Mucosa of stomach (tissue), 1 donor: ENCODE measurements at regions not wholly inside any gene's neighbourhood (a gene's known extent, or its start where the extent isn't known, plus 50 kb on each side); places are given as distances from the start of the nearest gene placed in this dataset.

Experiments
- H3K27me3 ChIP-seq: one replicate; pipeline ENCODE4 v1.7.0; 2013; ENCODE audit warnings: mild to moderate bottlenecking, low read length; ENCODE audit not compliant: control insufficient read depth, insufficient read depth
- H3K36me3 ChIP-seq: one replicate; pipeline ENCODE4 v1.7.0; 2013; ENCODE audit warnings: low read length; ENCODE audit not compliant: control insufficient read depth, insufficient read depth
- H3K4me1 ChIP-seq: one replicate; pipeline ENCODE4 v1.7.0; 2013; ENCODE audit warnings: mild to moderate bottlenecking, low read length; ENCODE audit not compliant: control insufficient read depth, insufficient read depth
- H3K4me3 ChIP-seq: one replicate; pipeline ENCODE4 v1.7.0; 2013; ENCODE audit warnings: low read length
- H3K9ac ChIP-seq: one replicate; pipeline ENCODE4 v1.7.0; 2013; ENCODE audit warnings: mild to moderate bottlenecking, low read length, moderate library complexity
- H3K9me3 ChIP-seq: one replicate; pipeline ENCODE4 v1.7.0; 2013; ENCODE audit warnings: mild to moderate bottlenecking, low read length, moderate library complexity; ENCODE audit not compliant: control insufficient read depth
- donor health status: Pancreatic carcinoma.

GRCh38 chr2:8623576-8623957, 58.3 kb upstream of the ID2 start:
- H3K36me3 ChIP-seq, result no peaks in the 10 kb centered on the region
- H3K27me3 ChIP-seq, result no peaks in the 10 kb centered on the region
- H3K9ac ChIP-seq, result no peak overlapping the region
- H3K9me3 ChIP-seq, result no peaks in the 10 kb centered on the region
- peaks cover 32% of the 10 kb centered on the region for H3K4me1 ChIP-seq
- H3K4me3 ChIP-seq, result no peak overlapping the region

GRCh38 chr2:8623958-8624591, 57.8 kb upstream of the ID2 start:
- peaks cover 36% of the 10 kb centered on the region for H3K4me1 ChIP-seq
- H3K27me3 ChIP-seq, result no peaks in the 10 kb centered on the region

DNA sequence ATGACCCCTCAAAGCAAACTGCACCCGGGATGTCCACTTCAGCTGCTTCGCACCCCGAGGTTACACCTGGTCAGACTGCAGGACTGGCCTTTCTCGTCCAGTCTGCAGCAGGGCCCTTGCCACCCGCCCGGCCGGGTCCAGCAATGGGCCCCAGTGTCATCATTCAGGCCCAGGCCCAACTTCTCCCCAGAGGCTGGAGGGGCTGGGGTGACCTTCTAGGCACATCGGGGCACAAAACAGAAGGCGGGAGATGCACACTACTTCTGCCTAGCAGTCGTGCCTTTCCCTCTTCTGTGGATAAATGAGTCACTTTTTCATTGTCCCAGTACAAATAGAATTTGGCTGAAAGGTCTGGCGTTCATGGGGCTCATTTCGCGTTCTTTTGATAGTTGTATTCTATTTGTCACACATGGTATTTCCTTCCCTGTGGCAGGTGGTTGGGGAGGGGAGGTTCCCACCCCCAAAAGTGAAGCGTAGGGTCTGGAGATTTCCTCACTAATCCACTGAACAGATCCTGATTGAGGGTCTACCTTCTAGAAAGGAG, 56.9 kb upstream of the ID2 start:
- H3K36me3 ChIP-seq, result no peaks in the 10 kb centered on the region
- H3K4me3 ChIP-seq, result no peak overlapping the region
- no peaks in the 10 kb centered on the region for H3K27me3 ChIP-seq
- H3K4me1 ChIP-seq, result peaks cover 39% of the 10 kb centered on the region
- H3K9ac ChIP-seq, result no peak overlapping the region
- no peaks in the 10 kb centered on the region for H3K9me3 ChIP-seq

More at GRCh38 chr2:8623958-8624591, 57.8 kb upstream of the ID2 start:
- H3K36me3 ChIP-seq, result no peaks in the 10 kb centered on the region
- H3K9me3 ChIP-seq, result no peaks in the 10 kb centered on the region
- H3K9ac ChIP-seq, result no peak overlapping the region
- no peak overlapping the region for H3K4me3 ChIP-seq

- H3K4me1 ChIP-seq, result peaks cover 39% of the 10 kb centered on the region
- no peaks in the 10 kb centered on the region for H3K36me3 ChIP-seq
- H3K9me3 ChIP-seq, result no peaks in the 10 kb centered on the region
- H3K4me3 ChIP-seq, result no peak overlapping the region
- H3K27me3 ChIP-seq, result no peaks in the 10 kb centered on the region
- H3K9ac ChIP-seq, result no peak overlapping the region
Observed at GRCh38 chr2:8625399-8626300, 56.2 kb upstream of the ID2 start.

DNA sequence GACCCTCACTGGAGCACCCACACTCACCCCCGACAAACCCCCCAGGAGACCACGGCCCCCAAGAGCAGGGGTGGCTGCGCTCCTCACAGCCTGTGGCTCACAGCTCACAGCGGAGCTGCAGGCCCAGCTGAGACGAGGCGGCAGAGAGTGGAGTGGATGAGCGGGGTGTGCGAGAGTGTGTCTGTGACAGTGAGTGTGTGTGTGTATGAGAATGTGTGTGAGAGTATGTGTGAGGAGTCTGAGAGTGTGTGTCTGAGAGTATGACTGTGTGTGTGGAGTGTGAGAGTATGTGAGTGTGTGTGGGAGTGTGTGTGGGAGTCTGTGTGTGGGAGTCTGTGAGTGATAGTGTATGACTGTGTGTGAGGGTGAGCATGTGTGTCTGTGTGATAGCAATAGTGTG, 55.3 kb upstream of the ID2 start:
- H3K27me3 ChIP-seq, result no peaks in the 10 kb centered on the region
- no peak overlapping the region for H3K4me3 ChIP-seq
- H3K4me1 ChIP-seq, result peaks cover 39% of the 10 kb centered on the region
- H3K9ac ChIP-seq, result no peak overlapping the region
- H3K9me3 ChIP-seq, result no peaks in the 10 kb centered on the region
- no peaks in the 10 kb centered on the region for H3K36me3 ChIP-seq

DNA sequence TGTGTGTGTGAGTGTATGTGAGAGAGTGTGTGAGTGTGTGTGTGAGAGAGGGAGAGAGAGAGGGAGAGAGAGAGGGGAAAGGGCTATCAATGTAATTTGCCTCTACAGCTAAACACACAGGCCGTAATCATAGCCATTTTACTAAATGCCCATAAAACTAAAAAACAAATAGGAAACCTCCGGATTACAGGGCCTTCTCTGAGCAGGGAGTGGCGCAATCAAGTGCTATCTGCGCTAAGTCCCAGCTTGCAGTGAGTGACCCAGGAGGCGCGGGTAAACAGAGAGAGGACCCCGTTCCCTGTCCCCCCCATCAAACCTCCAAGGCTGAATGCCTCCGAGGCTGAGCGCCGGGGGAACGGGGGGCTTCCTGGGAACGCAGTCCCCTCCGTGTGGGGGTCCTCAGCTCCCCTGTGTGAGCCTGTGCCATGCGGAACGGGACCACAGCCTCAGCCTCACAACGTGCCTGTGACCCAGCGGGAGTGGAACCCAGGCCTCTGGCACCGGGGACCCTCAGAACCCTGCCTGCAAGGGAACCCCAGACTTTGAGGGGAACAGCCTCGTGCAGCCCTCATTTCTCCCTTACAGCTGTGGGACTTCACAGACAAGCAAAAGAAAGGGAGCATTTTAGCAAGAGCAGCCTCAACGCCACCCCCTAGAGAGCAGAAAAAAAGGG, 54.7 kb upstream of the ID2 start:
- Histone ChIP-seq H3K4me1 (peaks cover 39% of the 10 kb centered on the region), H3K4me3 (no peak overlapping the region), H3K9ac (no peak overlapping the region), H3K36me3 (no peaks in the 10 kb centered on the region), H3K9me3 (no peaks in the 10 kb centered on the region), H3K27me3 (no peaks in the 10 kb centered on the region)

GRCh38 chr2:8627692-8628085, 54.2 kb upstream of the ID2 start:
- no peaks in the 10 kb centered on the region for H3K36me3 ChIP-seq
- H3K9ac ChIP-seq, result no peak overlapping the region
- H3K4me1 ChIP-seq, result peaks cover 39% of the 10 kb centered on the region
- H3K9me3 ChIP-seq, result no peaks in the 10 kb centered on the region
- no peaks in the 10 kb centered on the region for H3K27me3 ChIP-seq
- H3K4me3 ChIP-seq, result no peak overlapping the region

DNA sequence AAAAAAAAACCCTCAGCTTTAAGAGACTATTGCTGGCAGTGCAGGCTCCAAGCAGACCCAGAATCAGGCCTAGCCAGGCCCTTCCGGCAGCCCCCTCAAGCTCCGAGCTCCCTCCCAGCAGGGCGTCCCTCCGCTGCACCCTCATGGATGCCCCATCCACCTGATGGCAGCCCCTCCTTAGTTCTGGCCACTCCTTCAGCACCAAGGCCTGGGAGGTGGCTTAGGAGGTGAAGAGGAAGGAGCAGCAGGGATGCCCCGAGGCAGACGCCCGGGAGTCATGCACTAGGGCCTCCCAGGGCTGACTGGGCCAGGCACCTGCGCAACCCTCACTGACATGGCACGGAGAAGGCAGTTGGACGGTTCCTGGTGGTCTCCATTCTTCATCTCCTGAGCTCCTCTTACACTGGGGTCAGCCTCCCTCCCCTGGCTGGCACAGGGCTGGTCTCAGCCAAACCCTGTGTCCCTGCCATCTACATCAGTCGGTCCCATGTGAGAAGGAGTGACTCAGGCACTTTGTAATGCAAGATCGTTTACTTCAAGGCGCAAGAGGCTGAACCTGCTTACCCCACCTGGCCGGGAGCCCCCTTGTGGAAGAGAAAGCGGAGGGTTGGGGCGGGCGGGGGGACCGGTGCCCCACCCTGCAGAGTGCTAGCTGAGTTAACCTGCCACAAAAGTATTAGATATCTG, 53.5 kb upstream of the ID2 start:
- H3K36me3 ChIP-seq, result no peaks in the 10 kb centered on the region
- no peaks in the 10 kb centered on the region for H3K27me3 ChIP-seq
- no peak overlapping the region for H3K9ac ChIP-seq
- no peak overlapping the region for H3K4me3 ChIP-seq
- peaks cover 39% of the 10 kb centered on the region for H3K4me1 ChIP-seq
- no peaks in the 10 kb centered on the region for H3K9me3 ChIP-seq

- H3K4me3 ChIP-seq, result no peak overlapping the region
- peaks cover 2% of the 10 kb centered on the region for H3K27me3 ChIP-seq
- H3K4me1 ChIP-seq, result peaks cover 39% of the 10 kb centered on the region
- H3K9me3 ChIP-seq, result no peaks in the 10 kb centered on the region
- H3K36me3 ChIP-seq, result no peaks in the 10 kb centered on the region
- no peak overlapping the region for H3K9ac ChIP-seq
Observed at GRCh38 chr2:8628866-8629209, 53.0 kb upstream of the ID2 start.

- Histone ChIP-seq H3K9me3 (no peaks in the 10 kb centered on the region), H3K36me3 (no peaks in the 10 kb centered on the region), H3K4me3 (no peak overlapping the region), H3K27me3 (peaks cover 3% of the 10 kb centered on the region), H3K9ac (no peak overlapping the region), H3K4me1 (peaks cover 35% of the 10 kb centered on the region)
Observed at GRCh38 chr2:8629402-8629801, 52.5 kb upstream of the ID2 start.

GRCh38 chr2:8630676-8631464, 51.0 kb upstream of the ID2 start:
- H3K9ac ChIP-seq, result no peak overlapping the region
- H3K4me3 ChIP-seq, result no peak overlapping the region
- peaks cover 3% of the 10 kb centered on the region for H3K27me3 ChIP-seq
- no peaks in the 10 kb centered on the region for H3K36me3 ChIP-seq
- H3K9me3 ChIP-seq, result no peaks in the 10 kb centered on the region
- H3K4me1 ChIP-seq, result peaks cover 22% of the 10 kb centered on the region
